ENCODE measurements at regions not wholly inside any gene's neighbourhood (a gene's known extent, or its start where the extent isn't known, plus 50 kb on each side); places are given as distances from the start of the nearest gene placed in this dataset.

- Histone ChIP-seq H3K27me3 (ENCODE audit: insufficient read depth, low read length) (no peaks in the 10 kb centered on the region), H3K4me1 (ENCODE audit: insufficient read depth, low read length) (no peaks in the 10 kb centered on the region), H3K9me3 (ENCODE audit: control insufficient read depth in 1 of 2, low read length in 2 of 2) (no peaks in the 10 kb centered on the region), H3K36me3 (ENCODE audit: insufficient read depth, low read length) (no peaks in the 10 kb centered on the region), H3K27ac (ENCODE audit: low read depth, low read length) (no peak overlapping the region), H3K4me3 (ENCODE audit: low read length in 2 of 2) (no peak overlapping the region)
- no peak overlapping the region for H3K27ac Mint-ChIP-seq
- CTCF ChIA-PET (ENCODE audit: partially characterized antibody), result no interaction called here
- no peaks in the 10 kb centered on the region for H3K4me1 Mint-ChIP-seq
- no peak overlapping the region for H3K4me3 Mint-ChIP-seq
- DNase-seq, result no peak
- POLR2A ChIA-PET (ENCODE audit: partially characterized antibody), result no interaction called here
- no peaks in the 10 kb centered on the region for H3K27me3 Mint-ChIP-seq
- intact Hi-C loops (cut with micrococcal nuclease), result no loop called here
- peaks cover 2 to 13% (median 4%) of the 10 kb centered on the region in 8 donors for H3K9me3 Mint-ChIP-seq
- no peaks in the 10 kb centered on the region for H3K36me3 Mint-ChIP-seq
These were observed 832.3 kb downstream of the MTRR start for GRCh38 chr5:8701251-8701650.

- H3K4me1 ChIP-seq (ENCODE audit: insufficient read depth, low read length), result no peaks in the 10 kb centered on the region
- no peaks in the 10 kb centered on the region for H3K9me3 ChIP-seq (ENCODE audit: control insufficient read depth in 1 of 2, low read length in 2 of 2)
- H3K27ac Mint-ChIP-seq, result no peak overlapping the region
- intact Hi-C loops (cut with micrococcal nuclease), result no loop called here
- no peaks in the 10 kb centered on the region for H3K4me1 Mint-ChIP-seq
- H3K9me3 Mint-ChIP-seq, result peaks cover 0 to 5% (median 0%) of the 10 kb centered on the region in 8 donors
- H3K27ac ChIP-seq (ENCODE audit: low read depth, low read length), result no peak overlapping the region
- CTCF ChIA-PET (ENCODE audit: partially characterized antibody), result no interaction called here
- no peaks in the 10 kb centered on the region for H3K27me3 ChIP-seq (ENCODE audit: insufficient read depth, low read length)
- H3K4me3 Mint-ChIP-seq, result no peak overlapping the region
- no peak overlapping the region for H3K4me3 ChIP-seq (ENCODE audit: low read length in 2 of 2)
- no peaks in the 10 kb centered on the region for H3K36me3 Mint-ChIP-seq
- H3K36me3 ChIP-seq (ENCODE audit: insufficient read depth, low read length), result no peaks in the 10 kb centered on the region
- H3K27me3 Mint-ChIP-seq, result no peaks in the 10 kb centered on the region
- DNase-seq, result no peak
- POLR2A ChIA-PET (ENCODE audit: partially characterized antibody), result no interaction called here
These were observed 835.4 kb downstream of the SEMA5A start for GRCh38 chr5:8710426-8710930.

DNA sequence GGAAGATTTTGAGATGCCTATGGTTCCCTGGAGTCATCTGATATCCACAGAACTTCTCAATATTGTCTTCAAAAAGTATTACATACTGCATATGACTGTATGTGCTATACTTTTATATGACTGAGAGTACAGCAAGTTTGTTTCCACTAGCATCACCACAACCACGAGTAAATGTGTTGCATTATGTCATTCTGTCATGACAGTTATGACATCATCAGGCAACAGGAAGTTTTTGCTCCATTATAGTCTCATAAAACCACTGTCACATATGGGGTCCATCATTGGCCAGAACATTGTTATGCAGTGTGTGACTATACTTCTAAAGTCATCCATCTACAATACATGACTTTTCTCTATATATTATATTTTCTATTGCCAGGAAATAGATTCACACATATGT lies 831.7 kb downstream of the SEMA5A start:
- intact Hi-C loops (cut with micrococcal nuclease), result no loop called here
- no peaks in the 10 kb centered on the region for H3K4me1 Mint-ChIP-seq

GRCh38 chr5:8714861-8715260 lies 831.0 kb downstream of the SEMA5A start:
- Mint-ChIP-seq H3K4me3 (no peak overlapping the region), H3K9me3 (peaks cover 0 to 5% (median 1%) of the 10 kb centered on the region in 8 donors), H3K27ac (no peak overlapping the region), H3K36me3 (no peaks in the 10 kb centered on the region), H3K27me3 (no peaks in the 10 kb centered on the region), H3K4me1 (no peaks in the 10 kb centered on the region)
- H3K4me1 ChIP-seq (ENCODE audit: insufficient read depth, low read length), result no peaks in the 10 kb centered on the region
- no peaks in the 10 kb centered on the region for H3K9me3 ChIP-seq (ENCODE audit: control insufficient read depth in 1 of 2, low read length in 2 of 2)
- no peak for DNase-seq
- CTCF ChIA-PET (ENCODE audit: partially characterized antibody), result no interaction called here
- H3K4me3 ChIP-seq (ENCODE audit: low read length in 2 of 2), result no peak overlapping the region
- no peak overlapping the region for H3K27ac ChIP-seq (ENCODE audit: low read depth, low read length)
- H3K36me3 ChIP-seq (ENCODE audit: insufficient read depth, low read length), result no peaks in the 10 kb centered on the region
- H3K27me3 ChIP-seq (ENCODE audit: insufficient read depth, low read length), result no peaks in the 10 kb centered on the region
- POLR2A ChIA-PET (ENCODE audit: partially characterized antibody), result no interaction called here
- intact Hi-C loops (cut with micrococcal nuclease), result no loop called here

More for the DNA sequence above, 831.7 kb downstream of the SEMA5A start:
- no peak overlapping the region for H3K4me3 ChIP-seq (ENCODE audit: low read length in 2 of 2)
- Mint-ChIP-seq H3K27me3 (no peaks in the 10 kb centered on the region), H3K36me3 (no peaks in the 10 kb centered on the region), H3K9me3 (peaks cover 0 to 5% (median 0%) of the 10 kb centered on the region in 8 donors), H3K27ac (no peak overlapping the region), H3K4me3 (no peak overlapping the region)
- no peak overlapping the region for H3K27ac ChIP-seq (ENCODE audit: low read depth, low read length)
- DNase-seq, result no peak
- CTCF ChIA-PET (ENCODE audit: partially characterized antibody), result no interaction called here
- no peaks in the 10 kb centered on the region for H3K4me1 ChIP-seq (ENCODE audit: insufficient read depth, low read length)
- H3K9me3 ChIP-seq (ENCODE audit: control insufficient read depth in 1 of 2, low read length in 2 of 2), result no peaks in the 10 kb centered on the region
- H3K27me3 ChIP-seq (ENCODE audit: insufficient read depth, low read length), result no peaks in the 10 kb centered on the region
- H3K36me3 ChIP-seq (ENCODE audit: insufficient read depth, low read length), result no peaks in the 10 kb centered on the region
- POLR2A ChIA-PET (ENCODE audit: partially characterized antibody), result no interaction called here

DNA sequence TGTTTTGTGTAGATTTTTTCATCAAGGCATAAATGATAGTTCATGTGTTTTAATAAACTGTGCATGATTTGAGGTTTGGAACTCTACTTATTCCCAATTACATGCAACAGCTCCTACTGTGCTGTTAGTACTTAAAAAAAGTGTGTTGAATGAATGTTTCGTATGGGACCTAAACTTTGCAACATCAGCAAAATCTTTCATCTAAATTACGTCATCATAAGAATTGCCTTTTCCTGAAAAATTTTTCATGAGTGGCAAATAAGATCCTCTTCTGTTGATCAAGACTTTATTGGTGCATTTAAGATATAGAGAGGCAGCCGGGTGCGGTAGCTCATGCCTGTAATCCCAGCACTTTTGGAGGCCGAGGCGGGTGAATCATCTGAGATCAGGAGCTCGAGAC lies 826.1 kb downstream of the SEMA5A start:
- CTCF ChIA-PET (ENCODE audit: partially characterized antibody), result no interaction called here
- Histone ChIP-seq H3K9me3 (ENCODE audit: control insufficient read depth in 1 of 2, low read length in 2 of 2) (no peaks in the 10 kb centered on the region), H3K27me3 (ENCODE audit: insufficient read depth, low read length) (no peaks in the 10 kb centered on the region), H3K4me1 (ENCODE audit: insufficient read depth, low read length) (no peaks in the 10 kb centered on the region), H3K4me3 (ENCODE audit: low read length in 2 of 2) (no peak overlapping the region), H3K36me3 (ENCODE audit: insufficient read depth, low read length) (no peaks in the 10 kb centered on the region), H3K27ac (ENCODE audit: low read depth, low read length) (no peak overlapping the region)
- no peak overlapping the region for H3K4me3 Mint-ChIP-seq
- no peaks in the 10 kb centered on the region for H3K27me3 Mint-ChIP-seq
- no peaks in the 10 kb centered on the region for H3K36me3 Mint-ChIP-seq
- H3K9me3 Mint-ChIP-seq, result peaks cover 0 to 6% (median 3%) of the 10 kb centered on the region in 8 donors
- no peaks in the 10 kb centered on the region for H3K4me1 Mint-ChIP-seq
- H3K27ac Mint-ChIP-seq, result no peak overlapping the region
- intact Hi-C loops (cut with micrococcal nuclease), result no loop called here
- POLR2A ChIA-PET (ENCODE audit: partially characterized antibody), result no interaction called here
- DNase-seq, result no peak

DNA sequence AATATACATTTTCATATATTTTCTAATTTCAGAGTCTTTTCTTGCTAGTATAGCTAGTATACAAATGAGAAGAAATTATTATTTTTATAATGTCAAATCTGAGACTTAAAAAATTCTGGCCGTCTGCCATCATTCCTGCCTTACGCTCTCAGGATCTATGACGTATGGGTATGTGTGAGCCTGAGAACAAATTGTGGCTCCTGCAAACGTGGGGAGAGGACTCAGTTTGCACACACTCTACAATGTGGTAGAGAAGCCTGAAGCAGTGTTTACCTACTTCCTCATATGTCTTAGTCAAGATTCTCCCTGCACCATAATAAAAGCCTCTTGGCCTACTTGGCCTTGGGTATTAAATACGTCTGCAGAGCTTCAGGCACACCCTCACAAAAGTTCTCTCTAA lies 825.4 kb downstream of the SEMA5A start:
- Histone ChIP-seq H3K27ac (ENCODE audit: low read depth, low read length) (no peak overlapping the region), H3K9me3 (ENCODE audit: control insufficient read depth in 1 of 2, low read length in 2 of 2) (no peaks in the 10 kb centered on the region), H3K4me1 (ENCODE audit: insufficient read depth, low read length) (no peaks in the 10 kb centered on the region), H3K4me3 (ENCODE audit: low read length in 2 of 2) (no peak overlapping the region), H3K27me3 (ENCODE audit: insufficient read depth, low read length) (no peaks in the 10 kb centered on the region), H3K36me3 (ENCODE audit: insufficient read depth, low read length) (no peaks in the 10 kb centered on the region)
- Mint-ChIP-seq H3K36me3 (no peaks in the 10 kb centered on the region), H3K4me3 (no peak overlapping the region), H3K27me3 (no peaks in the 10 kb centered on the region), H3K4me1 (no peaks in the 10 kb centered on the region), H3K9me3 (peaks cover 0 to 10% (median 3%) of the 10 kb centered on the region in 8 donors), H3K27ac (no peak overlapping the region)
- intact Hi-C loops (cut with micrococcal nuclease), result no loop called here
- DNase-seq, result no peak
- POLR2A ChIA-PET (ENCODE audit: partially characterized antibody), result no interaction called here
- CTCF ChIA-PET (ENCODE audit: partially characterized antibody), result no interaction called here

- Mint-ChIP-seq H3K36me3 (no peaks in the 10 kb centered on the region), H3K4me1 (no peaks in the 10 kb centered on the region), H3K4me3 (no peak overlapping the region), H3K27me3 (no peaks in the 10 kb centered on the region), H3K27ac (no peak overlapping the region), H3K9me3 (peaks cover 2 to 12% (median 4%) of the 10 kb centered on the region in 8 donors)
- intact Hi-C loops (cut with micrococcal nuclease), result no loop called here
- ChIA-PET CTCF (ENCODE audit: partially characterized antibody) (no interaction called here), POLR2A (ENCODE audit: partially characterized antibody) (no interaction called here)
- Histone ChIP-seq H3K27ac (ENCODE audit: low read depth, low read length) (no peak overlapping the region), H3K27me3 (ENCODE audit: insufficient read depth, low read length) (no peaks in the 10 kb centered on the region), H3K4me3 (ENCODE audit: low read length in 2 of 2) (no peak overlapping the region), H3K36me3 (ENCODE audit: insufficient read depth, low read length) (no peaks in the 10 kb centered on the region), H3K4me1 (ENCODE audit: insufficient read depth, low read length) (no peaks in the 10 kb centered on the region), H3K9me3 (ENCODE audit: control insufficient read depth in 1 of 2, low read length in 2 of 2) (no peaks in the 10 kb centered on the region)
- DNase-seq, result no peak
These were observed 824.3 kb downstream of the SEMA5A start for GRCh38 chr5:8721536-8721935.

DNA sequence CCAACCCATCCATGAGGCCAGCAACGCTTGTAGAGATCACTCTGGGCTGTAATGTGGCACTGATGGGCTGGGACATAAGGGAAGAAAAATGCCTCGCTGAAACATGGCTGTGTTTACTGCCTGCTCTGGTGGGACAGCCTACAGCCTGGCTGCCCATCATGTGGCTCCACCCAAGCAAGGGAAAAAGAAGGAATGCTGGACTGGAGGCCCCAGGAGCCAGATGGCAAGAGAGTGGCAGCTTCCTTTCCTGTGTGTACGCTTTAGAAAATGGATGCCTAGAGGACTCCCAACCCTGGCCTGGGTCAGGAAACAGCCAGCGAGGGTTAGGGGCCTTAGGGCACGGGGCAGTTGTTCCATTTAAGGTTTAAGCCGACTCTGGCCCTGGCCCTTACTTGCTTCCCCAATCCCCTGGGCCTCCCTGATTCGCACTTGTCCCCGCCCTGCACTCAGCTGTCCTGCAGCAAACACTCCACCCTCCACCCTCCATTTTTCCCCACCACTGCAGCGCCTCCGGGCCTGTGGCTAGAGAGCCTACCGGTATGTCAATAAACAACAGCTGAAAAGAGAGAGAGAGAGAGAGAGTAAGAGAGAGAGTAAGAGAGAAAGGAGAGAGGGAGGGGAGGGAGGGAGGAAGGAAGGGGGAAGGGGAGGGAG lies 819.4 kb downstream of the SEMA5A start:
- H3K36me3 ChIP-seq (ENCODE audit: insufficient read depth, low read length), result no peaks in the 10 kb centered on the region
- ChIA-PET POLR2A (ENCODE audit: partially characterized antibody) (no interaction called here), CTCF (ENCODE audit: partially characterized antibody) (no interaction called here)
- Mint-ChIP-seq H3K27me3 (no peaks in the 10 kb centered on the region), H3K4me1 (no peaks in the 10 kb centered on the region), H3K36me3 (no peaks in the 10 kb centered on the region), H3K4me3 (no peak overlapping the region), H3K27ac (no peak overlapping the region), H3K9me3 (peaks cover 0 to 12% (median 5%) of the 10 kb centered on the region in 8 donors)
- H3K4me3 ChIP-seq (ENCODE audit: low read length in 2 of 2), result no peak overlapping the region
- no peak overlapping the region for H3K27ac ChIP-seq (ENCODE audit: low read depth, low read length)
- intact Hi-C loops (cut with micrococcal nuclease), result no loop called here
- no peaks in the 10 kb centered on the region for H3K4me1 ChIP-seq (ENCODE audit: insufficient read depth, low read length)
- no peak for DNase-seq
- no peaks in the 10 kb centered on the region for H3K9me3 ChIP-seq (ENCODE audit: control insufficient read depth in 1 of 2, low read length in 2 of 2)
- H3K27me3 ChIP-seq (ENCODE audit: insufficient read depth, low read length), result no peaks in the 10 kb centered on the region

All from CD4-positive, alpha-beta memory T cell (primary cell).